PFSK-1 (cell line): ENCODE measurements at regions not wholly inside any gene's neighbourhood (a gene's known extent, or its start where the extent isn't known, plus 50 kb on each side); places are given as distances from the start of the nearest gene placed in this dataset.

Source experiments
- FOXP2 ChIP-seq: optimal IDR thresholded peaks from 2 replicates; pipeline ENCODE3; 2011; ENCODE audit warnings: borderline replicate concordance, control low read depth, inconsistent platforms; ENCODE audit not compliant: insufficient read depth; ENCODE audit errors: extremely low read length, extremely low read depth
- POLR2AphosphoS5 ChIP-seq: IDR thresholded peaks from 2 replicates; pipeline ENCODE4 v1.6.1; 2012; ENCODE audit warnings: low read depth, mild to moderate bottlenecking, control low read depth, low read length, moderate library complexity
- SIN3A ChIP-seq: IDR thresholded peaks from 2 replicates; pipeline ENCODE4 v1.6.1; 2012; ENCODE audit warnings: mild to moderate bottlenecking, low read length, moderate library complexity, borderline replicate concordance; ENCODE audit not compliant: insufficient read depth
- TAF1 ChIP-seq: IDR thresholded peaks from 2 replicates; pipeline ENCODE4 v1.6.1; 2012; ENCODE audit warnings: low read length, control low read depth, borderline replicate concordance; ENCODE audit not compliant: insufficient read depth
- TF ChIP-seq, protein P1 (sequence below), 2 experiments: IDR thresholded peaks; 2 replicates each; pipeline versions ENCODE4 v1.6.1 to v1.8.0; 2011 to 2012; ENCODE audit warnings: low read depth in 2 of 2, low read length in 2 of 2, control low read depth in 1 of 2, inconsistent platforms in 1 of 2, mild to moderate bottlenecking in 1 of 2, moderate library complexity in 1 of 2; ENCODE audit not compliant: insufficient read depth in 1 of 2

GRCh38 chr11:37968148-37968547, 1370.1 kb upstream of the RAG2 start:
- TF ChIP-seq SIN3A, result no peak
- TF ChIP-seq, protein P1, sequence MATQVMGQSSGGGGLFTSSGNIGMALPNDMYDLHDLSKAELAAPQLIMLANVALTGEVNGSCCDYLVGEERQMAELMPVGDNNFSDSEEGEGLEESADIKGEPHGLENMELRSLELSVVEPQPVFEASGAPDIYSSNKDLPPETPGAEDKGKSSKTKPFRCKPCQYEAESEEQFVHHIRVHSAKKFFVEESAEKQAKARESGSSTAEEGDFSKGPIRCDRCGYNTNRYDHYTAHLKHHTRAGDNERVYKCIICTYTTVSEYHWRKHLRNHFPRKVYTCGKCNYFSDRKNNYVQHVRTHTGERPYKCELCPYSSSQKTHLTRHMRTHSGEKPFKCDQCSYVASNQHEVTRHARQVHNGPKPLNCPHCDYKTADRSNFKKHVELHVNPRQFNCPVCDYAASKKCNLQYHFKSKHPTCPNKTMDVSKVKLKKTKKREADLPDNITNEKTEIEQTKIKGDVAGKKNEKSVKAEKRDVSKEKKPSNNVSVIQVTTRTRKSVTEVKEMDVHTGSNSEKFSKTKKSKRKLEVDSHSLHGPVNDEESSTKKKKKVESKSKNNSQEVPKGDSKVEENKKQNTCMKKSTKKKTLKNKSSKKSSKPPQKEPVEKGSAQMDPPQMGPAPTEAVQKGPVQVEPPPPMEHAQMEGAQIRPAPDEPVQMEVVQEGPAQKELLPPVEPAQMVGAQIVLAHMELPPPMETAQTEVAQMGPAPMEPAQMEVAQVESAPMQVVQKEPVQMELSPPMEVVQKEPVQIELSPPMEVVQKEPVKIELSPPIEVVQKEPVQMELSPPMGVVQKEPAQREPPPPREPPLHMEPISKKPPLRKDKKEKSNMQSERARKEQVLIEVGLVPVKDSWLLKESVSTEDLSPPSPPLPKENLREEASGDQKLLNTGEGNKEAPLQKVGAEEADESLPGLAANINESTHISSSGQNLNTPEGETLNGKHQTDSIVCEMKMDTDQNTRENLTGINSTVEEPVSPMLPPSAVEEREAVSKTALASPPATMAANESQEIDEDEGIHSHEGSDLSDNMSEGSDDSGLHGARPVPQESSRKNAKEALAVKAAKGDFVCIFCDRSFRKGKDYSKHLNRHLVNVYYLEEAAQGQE (IDR thresholded peaks at IDR 0.05; ENCODE audit: insufficient read depth in 1 of 2, low read depth in 2 of 2, low read length in 2 of 2), result no peak
- TF ChIP-seq TAF1, result no peak
- TF ChIP-seq FOXP2, result no peak
- TF ChIP-seq POLR2AphosphoS5, result no peak

- TF ChIP-seq TAF1 (no peak), SIN3A (no peak), POLR2AphosphoS5 (no peak), FOXP2 (no peak)
- TF ChIP-seq, protein P1 (IDR thresholded peaks at IDR 0.05; ENCODE audit: insufficient read depth in 1 of 2, low read depth in 2 of 2, low read length in 2 of 2), result no peak
These were observed 1369.6 kb upstream of the RAG2 start for GRCh38 chr11:37967635-37968034.

DNA sequence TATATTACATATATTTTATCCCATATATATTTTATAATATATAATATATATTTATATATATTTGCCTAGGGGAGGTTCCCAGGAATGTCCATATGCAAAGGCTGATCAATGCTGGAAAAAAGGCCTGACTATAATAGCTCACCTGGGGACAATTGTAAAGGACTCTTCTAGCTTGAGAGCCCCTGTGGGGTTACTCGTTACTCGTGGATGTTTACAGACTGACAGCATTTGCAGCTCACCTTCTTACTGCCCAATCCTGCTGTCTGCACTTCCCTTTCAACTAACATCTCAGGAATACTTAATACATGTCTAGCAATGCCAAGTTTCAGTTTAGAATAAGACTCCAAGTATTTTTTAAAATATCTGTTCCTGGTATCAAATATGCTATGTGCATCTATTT, 1365.4 kb upstream of the RAG2 start:
- TF ChIP-seq FOXP2 (no peak), SIN3A (no peak), TAF1 (no peak), POLR2AphosphoS5 (no peak)
- TF ChIP-seq, protein P1 (IDR thresholded peaks at IDR 0.05; ENCODE audit: insufficient read depth in 1 of 2, low read depth in 2 of 2, low read length in 2 of 2), result no peak

GRCh38 chr11:37957717-37958116, 1359.7 kb upstream of the RAG2 start:
- TF ChIP-seq, protein P1 (IDR thresholded peaks at IDR 0.05; ENCODE audit: insufficient read depth in 1 of 2, low read depth in 2 of 2, low read length in 2 of 2), result no peak
- TF ChIP-seq TAF1 (no peak), FOXP2 (no peak), SIN3A (no peak), POLR2AphosphoS5 (no peak)

DNA sequence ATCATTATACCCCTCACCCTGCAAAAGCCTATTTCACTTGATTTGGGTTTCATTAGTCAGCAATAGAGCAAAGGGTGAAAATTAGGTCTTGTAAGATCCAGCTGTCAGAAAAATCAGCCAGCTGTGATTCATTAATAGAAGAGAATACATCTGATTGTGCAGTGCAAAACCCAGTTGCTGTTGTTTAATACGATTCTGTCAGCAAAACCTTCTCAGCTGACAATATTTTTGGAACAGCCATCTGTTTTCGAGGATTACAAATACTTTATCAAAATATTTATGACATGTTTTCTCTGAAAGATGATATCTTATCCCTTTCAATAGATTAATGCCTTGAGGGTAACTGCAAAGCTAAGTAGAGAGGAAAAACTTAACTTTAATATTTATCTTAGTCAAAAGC, 1354.0 kb upstream of the RAG2 start:
- TF ChIP-seq FOXP2, result no peak

DNA sequence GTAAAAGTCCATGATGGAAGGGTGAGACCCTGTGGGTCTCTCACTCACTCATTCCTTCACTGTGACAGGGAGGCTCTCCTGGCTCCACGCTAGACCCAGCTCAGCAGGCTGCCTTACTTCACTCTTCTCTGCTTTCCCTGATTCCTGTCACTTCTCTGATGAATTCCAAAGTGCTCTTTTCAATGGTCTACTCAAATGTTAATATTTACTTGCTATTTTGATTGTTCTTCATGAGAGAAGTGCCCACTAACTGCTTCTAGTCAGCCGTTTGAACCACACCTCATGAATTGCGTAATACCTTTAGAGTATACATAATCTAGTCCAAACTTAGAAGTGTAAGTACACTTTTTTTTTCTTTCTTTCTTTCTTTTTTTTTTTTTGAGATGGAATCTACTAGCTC, 1350.2 kb upstream of the RAG2 start:
- no peak for TF ChIP-seq SIN3A
- no peak for TF ChIP-seq TAF1
- TF ChIP-seq, protein P1 (IDR thresholded peaks at IDR 0.05; ENCODE audit: insufficient read depth in 1 of 2, low read depth in 2 of 2, low read length in 2 of 2), result no peak
- no peak for TF ChIP-seq POLR2AphosphoS5
- TF ChIP-seq FOXP2, result no peak
